Thoracic aorta (tissue), 2 donors: ENCODE measurements at regions not wholly inside any gene's neighbourhood (a gene's known extent, or its start where the extent isn't known, plus 50 kb on each side); places are given as distances from the start of the nearest gene placed in this dataset.

Source experiments
- ATAC-seq: fragments of 150-250 bp; one replicate; pipeline ENCODE4 v1.8.0; 2017; ENCODE audit warnings: low read depth; ENCODE audit not compliant: insufficient number of reproducible peaks, low FRiP score
- DNase-seq: peaks from one replicate; pipeline ENCODE4 v3.0.0-alpha.2; 2020; ENCODE audit warnings: low spot score
- H3K27ac ChIP-seq, 2 donors: fragments of 200-600 bp; sonication (generic); 1 replicate in 1 of 2; 2 replicates in 1 of 2; pipeline ENCODE4 v1.5.1; 2016; ENCODE audit warnings: mild to moderate bottlenecking in 2 of 2, moderate library complexity in 2 of 2
- H3K27me3 ChIP-seq: fragments of 200-600 bp; sonication (generic); replicated peaks from 2 replicates; pipeline ENCODE4 v1.6.0; 2016; ENCODE audit warnings: mild to moderate bottlenecking; ENCODE audit not compliant: insufficient read depth
- H3K36me3 ChIP-seq: fragments of 200-600 bp; sonication (generic); one replicate; pipeline ENCODE4 v1.5.1; 2016
- H3K4me1 ChIP-seq, 2 donors: fragments of 200-600 bp; sonication (generic); 1 replicate in 1 of 2; 2 replicates in 1 of 2; pipeline versions ENCODE4 v1.5.1 to v1.6.0; 2016; ENCODE audit warnings: low read depth in 2 of 2, mild to moderate bottlenecking in 1 of 2; ENCODE audit not compliant: control insufficient read depth in 1 of 2
- H3K4me3 ChIP-seq: fragments of 200-600 bp; sonication (generic); 2 replicates; pipeline ENCODE4 v1.5.1; 2016; ENCODE audit warnings: mild to moderate bottlenecking
- H3K9me3 ChIP-seq: fragments of 200-600 bp; sonication (generic); 2 replicates; pipeline ENCODE4 v1.5.1; 2016
- CTCF ChIP-seq: fragments of 200-600 bp; sonication (generic); IDR thresholded peaks from one replicate; pipeline ENCODE4 v1.5.1; 2019; ENCODE audit warnings: antibody characterized with exemption

GRCh38 chr2:23323917-23324680 is 60.9 kb upstream of the KLHL29 start:
- Histone ChIP-seq H3K27ac (no peak overlapping the region), H3K4me1 (no peaks in the 10 kb centered on the region), H3K4me3 (no peak overlapping the region), H3K27me3 (no peaks in the 10 kb centered on the region), H3K36me3 (no peaks in the 10 kb centered on the region), H3K9me3 (no peaks in the 10 kb centered on the region)
- ATAC-seq = no peak
- no peak for TF ChIP-seq CTCF
- DNase-seq = no peak

GRCh38 chr2:23326330-23326729 is 58.6 kb upstream of the KLHL29 start:
- H3K4me3 ChIP-seq = no peak overlapping the region
- no peaks in the 10 kb centered on the region for H3K27me3 ChIP-seq
- H3K27ac ChIP-seq = no peak overlapping the region
- no peak for DNase-seq
- ATAC-seq = no peak
- H3K36me3 ChIP-seq = no peaks in the 10 kb centered on the region
- H3K4me1 ChIP-seq = no peaks in the 10 kb centered on the region
- no peak for TF ChIP-seq CTCF
- H3K9me3 ChIP-seq = no peaks in the 10 kb centered on the region

- no peaks in the 10 kb centered on the region for H3K36me3 ChIP-seq
Measured at GRCh38 chr2:23327416-23327815, 57.6 kb upstream of the KLHL29 start.

GRCh38 chr2:23327887-23328286 is 57.1 kb upstream of the KLHL29 start:
- no peaks in the 10 kb centered on the region for H3K36me3 ChIP-seq
- TF ChIP-seq CTCF = no peak
- ATAC-seq = no peak

More at GRCh38 chr2:23327416-23327815, 57.6 kb upstream of the KLHL29 start:
- no peak for DNase-seq
- H3K4me1 ChIP-seq = no peaks in the 10 kb centered on the region
- H3K4me3 ChIP-seq = no peak overlapping the region
- no peaks in the 10 kb centered on the region for H3K9me3 ChIP-seq
- H3K27me3 ChIP-seq = no peaks in the 10 kb centered on the region
- TF ChIP-seq CTCF = no peak
- no peak for ATAC-seq
- H3K27ac ChIP-seq = no peak overlapping the region

GRCh38 chr2:23330214-23330613 is 54.8 kb upstream of the KLHL29 start:
- no peak for TF ChIP-seq CTCF
- Histone ChIP-seq H3K9me3 (no peaks in the 10 kb centered on the region), H3K27ac (no peak overlapping the region), H3K4me1 (no peaks in the 10 kb centered on the region), H3K36me3 (no peaks in the 10 kb centered on the region), H3K27me3 (no peaks in the 10 kb centered on the region), H3K4me3 (no peak overlapping the region)
- DNase-seq (no peak), ATAC-seq (no peak)

More at GRCh38 chr2:23327887-23328286, 57.1 kb upstream of the KLHL29 start:
- H3K4me3 ChIP-seq = no peak overlapping the region
- no peaks in the 10 kb centered on the region for H3K4me1 ChIP-seq
- no peak overlapping the region for H3K27ac ChIP-seq
- no peaks in the 10 kb centered on the region for H3K27me3 ChIP-seq
- H3K9me3 ChIP-seq = no peaks in the 10 kb centered on the region
- no peak for DNase-seq
